WTC11 (cell line): ENCODE measurements at regions not wholly inside any gene's neighbourhood (a gene's known extent, or its start where the extent isn't known, plus 50 kb on each side); places are given as distances from the start of the nearest gene placed in this dataset.

Experiments
- ATAC-seq: fragments of 200-7000 bp; cut with Tn5 transposase; 2 replicates; pipeline ENCODE4 v1.10.0; 2021; ENCODE audit warnings: mild to moderate bottlenecking, moderate library complexity
- CTCF ChIA-PET: fragments of 300-600 bp; sonication (Branson Sonifier 250); formaldehyde crosslinking; loops from one replicate; lab custom pipeline; 2021; ENCODE audit warnings: antibody characterized with exemption; lab: Charles Lee
- POLR2A ChIA-PET: fragments of 350-600 bp; sonication (Branson Sonifier 250); formaldehyde crosslinking; loops from one replicate; lab custom pipeline; 2021; ENCODE audit warnings: antibody characterized with exemption; lab: Charles Lee
- DNase-seq: peaks from one replicate; pipeline ENCODE4 v3.0.0; 2021; ENCODE audit warnings: low spot score
- H3K27ac Mint-ChIP-seq: 2 replicates; pipeline ENCODE4 v1.8.0; 2021; ENCODE audit warnings: mixed read lengths
- H3K27me3 Mint-ChIP-seq: 2 replicates; pipeline ENCODE4 v1.8.0; 2021; ENCODE audit warnings: low read depth, mild to moderate bottlenecking, moderate library complexity, mixed read lengths
- H3K36me3 Mint-ChIP-seq: 2 replicates; pipeline ENCODE4 v1.8.0; 2021; ENCODE audit warnings: mixed read lengths
- H3K4me1 Mint-ChIP-seq: 2 replicates; pipeline ENCODE4 v1.8.0; 2022; ENCODE audit warnings: mixed read lengths
- H3K4me3 Mint-ChIP-seq: 2 replicates; pipeline ENCODE4 v1.8.0; 2021; ENCODE audit warnings: mild to moderate bottlenecking, moderate library complexity, mixed read lengths
- H3K9me3 Mint-ChIP-seq: 2 replicates; pipeline ENCODE4 v1.8.0; 2021; ENCODE audit warnings: mixed read lengths
- ATF6 ChIP-seq: sonication (generic); formaldehyde crosslinking; IDR thresholded peaks from 2 replicates; pipeline ENCODE4 v1.8.1; 2023; ENCODE audit warnings: mild to moderate bottlenecking, missing genetic modification reagents
- E2F4 ChIP-seq: sonication (generic); formaldehyde crosslinking; IDR thresholded peaks from 2 replicates; pipeline ENCODE4 v1.8.1; 2022; ENCODE audit warnings: low read depth, mild to moderate bottlenecking, moderate library complexity, missing genetic modification reagents, borderline replicate concordance
- ESRRA ChIP-seq: sonication (generic); formaldehyde crosslinking; IDR thresholded peaks from 2 replicates; pipeline ENCODE4 v1.8.1; 2022; ENCODE audit warnings: mild to moderate bottlenecking, missing genetic modification reagents, borderline replicate concordance
- ETV6 ChIP-seq: sonication (generic); formaldehyde crosslinking; IDR thresholded peaks from 2 replicates; pipeline ENCODE4 v1.8.1; 2022; ENCODE audit warnings: mild to moderate bottlenecking, missing genetic modification reagents
- KAT7 ChIP-seq: sonication (generic); formaldehyde crosslinking; IDR thresholded peaks from 2 replicates; pipeline ENCODE4 v1.8.1; 2023; ENCODE audit warnings: missing genetic modification reagents, mild to moderate bottlenecking, borderline replicate concordance
- MLX ChIP-seq: sonication (generic); formaldehyde crosslinking; IDR thresholded peaks from 2 replicates; pipeline ENCODE4 v1.8.1; 2023; ENCODE audit warnings: mild to moderate bottlenecking, missing genetic modification reagents, moderate library complexity
- PREB ChIP-seq: sonication (generic); formaldehyde crosslinking; IDR thresholded peaks from 2 replicates; pipeline ENCODE4 v1.8.1; 2022; ENCODE audit warnings: mild to moderate bottlenecking, missing genetic modification reagents, moderate library complexity, borderline replicate concordance
- STAT6 ChIP-seq: sonication (generic); formaldehyde crosslinking; conservative IDR thresholded peaks from 2 replicates; pipeline ENCODE4 v1.8.1; 2023; ENCODE audit warnings: mild to moderate bottlenecking, low read depth, missing genetic modification reagents, moderate library complexity
- TEAD1 ChIP-seq: sonication (generic); formaldehyde crosslinking; IDR thresholded peaks from 2 replicates; pipeline ENCODE4 v1.8.0; 2022; ENCODE audit warnings: mild to moderate bottlenecking, missing genetic modification reagents
- TEAD4 ChIP-seq: sonication (generic); formaldehyde crosslinking; IDR thresholded peaks from 2 replicates; pipeline ENCODE4 v1.8.0; 2022; ENCODE audit warnings: mild to moderate bottlenecking, missing genetic modification reagents
- TP53 ChIP-seq: sonication (generic); formaldehyde crosslinking; IDR thresholded peaks from 2 replicates; pipeline ENCODE4 v1.8.1; 2023; ENCODE audit warnings: mild to moderate bottlenecking, missing genetic modification reagents
- ZNF263 ChIP-seq: sonication (generic); formaldehyde crosslinking; IDR thresholded peaks from 2 replicates; pipeline ENCODE4 v1.8.1; 2022; ENCODE audit warnings: low read depth, mild to moderate bottlenecking, moderate library complexity, missing genetic modification reagents

- CTCF ChIA-PET: interaction anchor here (1.2 to 1.7 kb wide), 2 partner anchors 9 to 24 kb away, joined by 3 to 6 read pairs; no protein-coding TSS in a partner anchor
Observed at GRCh38 chr5:10832987-10833386, 72.0 kb upstream of the DAP start.

GRCh38 chr5:10832421-10832820 is 71.4 kb upstream of the DAP start:
- no peak for ATAC-seq
- no peak for DNase-seq
- Mint-ChIP-seq H3K9me3 (no peaks in the 10 kb centered on the region), H3K36me3 (no peaks in the 10 kb centered on the region), H3K4me3 (no peak overlapping the region), H3K27ac (no peak overlapping the region), H3K27me3 (no peaks in the 10 kb centered on the region; the same call in 1 of the 2 replicates), H3K4me1 (no peaks in the 10 kb centered on the region)
- CTCF ChIA-PET: no interaction called here
- POLR2A ChIA-PET: no interaction called here
- TF ChIP-seq STAT6 (no peak), ESRRA (CRISPR knock-in tag) (no peak)

More at GRCh38 chr5:10832987-10833386, 72.0 kb upstream of the DAP start:
- no peaks in the 10 kb centered on the region; the same call in 1 of the 2 replicates for H3K27me3 Mint-ChIP-seq
- no peak overlapping the region for H3K4me3 Mint-ChIP-seq
- no peak overlapping the region for H3K27ac Mint-ChIP-seq
- POLR2A ChIA-PET: no interaction called here
- H3K36me3 Mint-ChIP-seq: no peaks in the 10 kb centered on the region
- H3K4me1 Mint-ChIP-seq: no peaks in the 10 kb centered on the region
- no peak for DNase-seq
- H3K9me3 Mint-ChIP-seq: no peaks in the 10 kb centered on the region
- TF ChIP-seq MLX (CRISPR knock-in tag): no peak
- no peak for TF ChIP-seq KAT7 (CRISPR knock-in tag)
- TF ChIP-seq TP53 (CRISPR knock-in tag): no peak
- TF ChIP-seq, all 79 proteins: peak for 0
- no peak for ATAC-seq

- DNase-seq (no peak), ATAC-seq (no peak)
- no peak overlapping the region for H3K27ac Mint-ChIP-seq
- H3K27me3 Mint-ChIP-seq: no peaks in the 10 kb centered on the region; the same call in 1 of the 2 replicates
- no peaks in the 10 kb centered on the region for H3K9me3 Mint-ChIP-seq
- no peaks in the 10 kb centered on the region for H3K4me1 Mint-ChIP-seq
- POLR2A ChIA-PET: no interaction called here
- no peak overlapping the region for H3K4me3 Mint-ChIP-seq
- TF ChIP-seq ATF6 (CRISPR knock-in tag): no peak
- no peak for TF ChIP-seq E2F4
- no peak for TF ChIP-seq ZNF263
- no peak for TF ChIP-seq TEAD1
- TF ChIP-seq PREB (CRISPR knock-in tag): no peak
- no peak for TF ChIP-seq ETV6
- no peaks in the 10 kb centered on the region for H3K36me3 Mint-ChIP-seq
- CTCF ChIA-PET: interaction anchor here (1.0 kb wide), 1 partner anchor 26 kb away, joined by 4 read pairs; no protein-coding TSS in a partner anchor
Observed at GRCh38 chr5:10831419-10831818, 70.4 kb upstream of the DAP start.

GRCh38 chr5:10828241-10828640 is 67.2 kb upstream of the DAP start:
- TF ChIP-seq KAT7 (CRISPR knock-in tag) (no peak), TEAD4 (CRISPR knock-in tag) (no peak)
- Mint-ChIP-seq H3K4me3 (no peak overlapping the region), H3K36me3 (no peaks in the 10 kb centered on the region), H3K27me3 (no peaks in the 10 kb centered on the region; the same call in 1 of the 2 replicates), H3K27ac (no peak overlapping the region), H3K4me1 (no peaks in the 10 kb centered on the region), H3K9me3 (no peaks in the 10 kb centered on the region)
- ATAC-seq (no peak), DNase-seq (no peak)
- ChIA-PET CTCF (no interaction called here), POLR2A (no interaction called here)
